Activated CD8-positive, alpha-beta memory T cell treated with anti-CD3 and anti-CD28 coated beads for 1 hour (primary cell): ENCODE measurements at regions not wholly inside any gene's neighbourhood (a gene's known extent, or its start where the extent isn't known, plus 50 kb on each side); places are given as distances from the start of the nearest gene placed in this dataset.

ENCODE experiments used
- DNase-seq, 2 donors: peaks; one replicate each; pipeline ENCODE4 v3.0.0-alpha.2; 2020; ENCODE audit warnings: low read depth in 1 of 2; ENCODE audit errors: extremely low read depth in 1 of 2

DNA sequence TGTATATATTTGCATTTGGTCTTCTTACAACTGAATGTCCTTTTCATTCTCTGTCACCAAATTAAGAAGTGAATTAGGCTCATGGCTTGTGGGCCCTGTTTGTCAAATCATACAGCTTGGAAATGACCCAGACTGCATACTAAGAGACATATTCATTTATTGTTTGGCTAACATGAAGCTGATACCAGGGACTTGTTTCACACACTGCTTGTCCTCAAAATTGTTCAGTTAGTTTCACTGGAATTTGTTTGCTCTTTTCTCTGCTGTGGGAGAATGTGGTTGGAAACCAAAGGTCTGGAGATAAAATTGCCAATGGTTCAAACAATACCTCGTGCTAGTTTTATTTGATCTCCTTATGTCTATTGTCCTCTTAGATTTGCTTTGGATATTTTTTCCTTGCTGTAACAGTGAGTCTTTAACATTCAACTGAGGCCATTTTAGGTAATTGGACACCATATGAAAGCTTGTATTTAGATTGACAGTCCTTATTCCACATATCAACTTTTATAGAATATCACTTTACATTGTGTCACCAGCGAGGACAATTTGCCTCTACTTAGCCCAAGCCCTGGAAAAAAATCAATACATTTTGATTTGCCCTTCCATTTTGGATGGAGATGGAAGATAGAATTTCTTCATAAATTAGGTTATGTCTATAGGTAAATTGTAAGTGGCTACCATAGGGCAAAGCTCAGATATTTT lies 144.3 kb upstream of the MTAP start:
- DNase-seq: no peak

DNA sequence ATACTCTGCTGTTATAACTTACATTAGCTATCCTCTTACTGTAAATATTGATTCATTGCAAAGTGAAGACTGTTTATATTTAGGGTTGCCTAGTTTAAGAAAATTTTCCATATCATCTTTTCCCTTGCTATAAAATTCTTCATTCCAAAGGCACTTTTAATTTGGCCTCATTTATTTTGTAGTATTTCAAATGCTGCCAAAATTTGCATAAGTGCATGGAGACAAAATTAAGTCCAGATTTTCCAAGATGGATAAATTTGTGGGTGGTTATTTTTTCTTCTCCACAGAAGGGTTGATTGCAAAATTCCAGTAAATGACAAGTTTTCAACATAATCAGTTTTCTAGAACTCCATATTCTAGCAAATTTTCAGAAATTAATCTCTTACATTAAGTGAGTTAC lies 141.5 kb upstream of the MTAP start:
- DNase-seq: no peak

DNA sequence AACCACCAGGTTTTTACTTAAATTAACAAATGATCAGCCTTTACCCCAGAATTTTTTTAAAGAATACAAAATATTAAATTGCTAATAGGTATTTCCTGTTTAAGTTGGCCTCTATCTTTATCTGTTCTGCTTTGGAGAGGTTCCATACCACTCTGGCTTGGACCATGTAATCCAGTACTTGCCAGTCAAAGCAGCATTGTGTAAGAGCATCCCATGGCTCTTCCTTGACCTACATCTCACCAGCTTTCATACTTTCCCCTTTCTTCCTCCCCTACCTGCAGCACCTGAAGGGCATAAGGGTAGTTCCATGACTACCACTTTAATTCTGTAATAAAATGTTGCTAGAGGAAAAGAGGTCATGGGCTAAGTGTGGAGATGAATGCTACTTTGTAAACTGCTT lies 140.8 kb upstream of the MTAP start:
- no peak for DNase-seq

DNA sequence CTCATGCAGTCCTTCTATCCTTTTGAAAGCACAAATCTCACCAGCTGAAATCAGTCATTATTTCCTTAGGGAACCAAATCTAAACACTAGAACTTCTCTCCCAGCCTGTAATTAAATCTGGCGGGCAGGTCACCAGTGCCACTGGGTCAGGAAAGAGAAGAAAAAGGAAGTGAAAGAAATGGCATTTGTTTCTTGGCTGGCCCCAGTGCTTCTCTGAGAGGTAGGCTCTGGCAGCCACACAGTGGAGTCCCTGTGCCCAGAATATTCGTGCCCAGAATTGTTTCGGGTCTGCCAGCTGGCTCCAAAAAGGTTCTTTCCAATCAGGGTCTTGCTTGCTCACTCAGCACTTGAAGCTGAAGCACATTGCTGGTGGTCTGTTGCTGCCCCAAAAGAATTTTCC lies 133.9 kb upstream of the MTAP start:
- DNase-seq: no peak

DNA sequence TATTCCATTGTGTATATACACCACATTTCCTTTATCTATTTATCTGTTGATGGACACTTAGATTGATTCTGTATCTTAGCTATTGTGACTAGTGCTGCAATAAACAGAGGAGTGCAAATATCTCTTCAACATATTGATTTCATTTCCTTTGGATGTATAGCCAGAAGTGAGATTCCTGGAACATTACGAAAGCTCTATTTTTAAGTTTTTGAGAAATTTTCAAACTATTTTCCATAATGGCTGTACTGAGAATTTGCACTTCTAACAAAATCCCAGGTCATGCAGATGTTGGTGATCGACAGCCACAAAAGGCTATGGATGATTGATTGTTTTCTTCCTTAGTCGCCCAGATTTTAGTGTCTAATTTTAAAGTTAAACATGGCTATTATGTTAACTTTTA lies 132.7 kb upstream of the MTAP start:
- DNase-seq: no peak

DNA sequence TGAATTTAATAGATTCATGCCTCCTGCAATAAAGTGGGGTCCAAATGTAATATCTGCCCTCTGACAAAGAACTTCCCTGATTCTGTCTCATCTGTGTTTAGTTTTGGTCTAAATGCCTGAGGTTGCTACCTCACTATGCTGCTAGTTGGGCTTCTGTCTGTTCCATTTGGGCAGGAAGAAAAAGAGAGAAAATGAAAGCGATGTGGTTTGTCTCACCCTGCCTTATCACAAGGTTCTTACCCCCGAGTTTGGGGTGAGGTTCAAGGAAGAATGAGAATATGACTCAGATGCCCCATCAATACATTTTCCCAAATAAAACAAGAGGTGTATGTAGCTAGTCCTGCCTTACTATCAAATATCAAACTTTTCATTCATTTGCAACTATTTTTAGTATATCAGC lies 132.1 kb upstream of the MTAP start:
- no peak for DNase-seq

DNA sequence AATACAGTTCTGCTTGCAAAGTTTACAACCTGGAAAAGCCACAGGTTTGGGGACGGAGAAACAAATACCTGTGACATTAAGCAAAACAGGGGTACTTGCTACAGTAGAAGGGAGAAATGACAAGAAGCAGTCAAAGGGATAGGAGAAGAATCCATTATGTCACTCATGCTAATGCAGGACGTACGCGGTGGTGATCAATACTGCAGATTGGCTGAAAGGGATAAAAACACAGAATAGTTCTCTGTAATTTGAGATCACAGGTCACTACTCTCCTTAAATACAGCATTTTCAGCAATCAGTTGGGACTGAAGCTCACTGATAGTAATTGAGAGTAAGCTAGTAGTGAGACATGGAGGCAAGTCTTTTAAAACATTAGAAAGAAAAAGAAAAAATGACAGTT lies 130.3 kb upstream of the MTAP start:
- no peak for DNase-seq

DNA sequence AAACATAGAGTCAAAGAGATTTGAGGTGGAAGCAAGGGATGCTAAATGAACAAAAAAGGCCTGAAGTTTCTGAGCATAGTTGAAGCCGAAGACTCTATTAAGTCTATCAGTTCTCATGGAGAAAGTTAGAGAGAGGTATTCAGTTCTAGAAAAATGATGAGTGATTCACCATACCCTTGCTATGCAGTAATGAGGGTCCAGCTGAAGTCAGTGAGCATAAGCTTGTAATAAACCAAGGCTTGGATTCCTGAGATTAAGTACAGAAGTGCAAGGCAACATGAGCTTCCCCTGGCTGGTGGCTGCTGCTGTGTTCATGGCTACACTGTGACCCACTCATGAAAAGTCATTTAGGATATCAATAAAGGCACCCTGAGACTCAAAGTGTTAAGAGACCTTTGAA lies 129.7 kb upstream of the MTAP start:
- DNase-seq: no peak

DNA sequence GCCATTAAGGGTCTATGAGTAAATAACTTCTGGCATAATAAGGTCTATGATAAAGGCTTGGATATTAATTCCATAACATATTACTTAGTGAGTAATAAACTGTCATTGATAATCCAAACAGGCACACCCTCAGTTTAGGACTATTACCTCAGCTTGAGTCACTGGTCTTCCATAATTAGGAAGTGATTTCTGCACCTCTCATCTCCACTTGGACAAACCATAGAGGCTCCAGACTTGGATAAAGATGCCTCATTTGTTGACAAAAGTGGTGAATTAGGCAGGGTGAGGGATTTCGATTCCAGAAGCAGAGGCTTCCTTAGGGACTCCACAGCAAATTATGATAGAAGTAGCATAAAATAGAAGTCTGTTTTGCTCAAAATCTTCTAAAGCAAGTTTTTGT lies 127.5 kb upstream of the MTAP start:
- no peak for DNase-seq

DNA sequence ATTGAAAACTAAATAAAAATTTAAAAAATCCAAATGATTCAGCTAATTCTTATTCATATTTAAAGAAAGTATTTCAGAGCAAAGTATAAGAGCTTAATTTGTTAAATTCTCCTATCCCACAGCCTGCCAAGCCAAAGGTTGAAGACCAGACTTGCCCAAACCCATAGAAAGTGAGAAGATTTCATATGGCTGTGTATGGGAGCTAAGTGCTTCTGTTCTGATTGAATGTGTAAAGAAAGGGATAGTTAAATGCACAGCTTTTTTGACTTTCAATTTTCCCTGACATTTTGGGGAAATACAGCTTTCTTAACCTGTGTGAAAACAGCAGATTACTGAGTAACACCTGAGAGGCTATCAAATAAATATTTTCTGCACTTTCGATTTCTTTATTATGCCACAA lies 125.0 kb upstream of the MTAP start:
- DNase-seq: no peak

DNA sequence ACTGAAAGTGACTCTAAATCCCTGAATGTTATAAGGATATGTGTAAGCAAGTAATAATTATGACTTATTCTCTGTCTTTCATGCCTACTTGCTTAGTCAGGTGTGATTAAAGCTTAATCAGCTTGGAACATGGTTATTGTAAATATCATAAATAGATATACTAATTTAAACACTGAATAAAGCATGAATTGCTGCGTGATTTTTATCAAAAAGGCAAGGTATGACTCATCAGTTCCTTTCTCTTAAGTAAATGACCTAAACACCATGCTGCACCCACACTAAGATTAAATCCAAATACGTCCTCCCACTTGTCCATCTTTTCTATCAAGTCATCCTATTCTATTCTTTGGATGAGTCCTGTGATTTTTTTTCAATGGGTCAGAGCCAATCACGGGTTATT lies 124.6 kb upstream of the MTAP start:
- no peak for DNase-seq

DNA sequence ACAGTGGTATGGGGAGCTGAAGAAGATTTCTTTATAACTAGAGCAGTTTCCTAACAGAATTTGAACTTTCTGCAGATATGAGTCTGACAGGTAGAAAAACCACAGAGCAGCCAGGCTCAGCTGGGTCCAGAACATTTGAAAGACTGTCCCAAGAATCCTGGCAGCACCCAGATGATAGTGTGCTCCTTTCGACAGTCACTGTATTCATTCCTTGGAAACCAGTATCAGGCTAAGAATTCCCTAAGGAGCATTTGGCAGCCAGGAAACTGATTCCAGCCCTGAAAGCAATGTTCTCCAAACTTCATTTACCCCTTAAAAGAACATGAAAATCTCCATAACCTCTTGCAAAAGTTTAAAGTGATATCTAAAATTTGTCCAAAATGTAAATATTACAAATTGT lies 123.0 kb upstream of the MTAP start:
- no peak for DNase-seq

DNA sequence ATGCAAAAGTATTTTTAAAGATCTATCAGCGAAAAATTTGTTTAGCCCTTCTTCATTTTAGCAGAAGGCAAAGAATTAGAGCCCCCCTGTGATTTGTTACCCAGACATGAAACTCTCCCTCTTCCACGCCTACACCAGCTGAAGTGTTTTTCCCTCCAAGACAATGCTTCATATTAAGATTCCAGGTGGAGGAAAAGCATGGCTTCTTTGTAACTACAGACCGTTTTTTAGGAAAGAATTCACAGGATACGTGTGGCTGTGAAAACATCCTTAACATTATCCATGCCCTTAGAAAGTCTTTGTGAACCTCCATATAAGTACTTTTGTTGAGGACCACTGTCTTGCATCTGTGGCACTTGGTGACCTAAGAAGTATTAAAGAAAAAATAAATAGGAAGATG lies 121.8 kb upstream of the MTAP start:
- no peak for DNase-seq

DNA sequence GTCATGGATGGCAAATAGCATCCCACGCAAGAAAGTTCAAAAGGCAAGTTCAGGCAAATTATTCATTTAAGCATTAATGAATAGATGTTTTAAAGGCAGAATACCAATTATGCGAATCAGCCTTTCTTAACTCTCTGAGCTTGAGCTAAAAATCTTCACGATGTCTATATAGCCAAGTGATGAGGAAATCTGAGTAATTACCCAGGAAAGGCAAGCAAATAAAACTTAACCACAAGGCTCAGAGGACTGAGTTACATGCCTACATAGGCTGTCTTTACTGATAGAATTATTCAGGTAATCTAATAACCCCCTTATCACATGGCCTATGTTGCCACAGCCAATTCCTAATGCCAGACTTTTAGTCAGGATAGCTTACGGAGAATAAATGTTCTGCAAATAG lies 120.8 kb upstream of the MTAP start:
- DNase-seq: no peak

DNA sequence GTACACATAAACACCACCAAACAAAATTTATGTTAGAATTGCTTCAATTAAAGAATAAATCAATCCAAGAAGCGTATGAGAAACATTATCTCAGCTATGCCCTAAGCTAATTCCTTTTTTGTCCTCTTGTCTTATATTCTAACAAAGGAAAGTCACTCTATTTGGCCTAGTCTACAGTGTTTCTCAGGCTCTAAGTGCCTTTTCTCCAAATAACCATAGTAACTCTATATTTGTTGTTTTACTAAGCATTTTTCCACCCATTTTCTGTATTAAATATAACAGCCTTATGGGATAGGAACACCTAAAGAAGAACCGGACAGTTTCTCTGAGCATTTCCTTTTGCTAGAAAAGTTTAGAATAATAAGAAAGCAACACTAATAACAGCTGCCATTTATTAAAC lies 120.1 kb upstream of the MTAP start:
- DNase-seq: no peak

DNA sequence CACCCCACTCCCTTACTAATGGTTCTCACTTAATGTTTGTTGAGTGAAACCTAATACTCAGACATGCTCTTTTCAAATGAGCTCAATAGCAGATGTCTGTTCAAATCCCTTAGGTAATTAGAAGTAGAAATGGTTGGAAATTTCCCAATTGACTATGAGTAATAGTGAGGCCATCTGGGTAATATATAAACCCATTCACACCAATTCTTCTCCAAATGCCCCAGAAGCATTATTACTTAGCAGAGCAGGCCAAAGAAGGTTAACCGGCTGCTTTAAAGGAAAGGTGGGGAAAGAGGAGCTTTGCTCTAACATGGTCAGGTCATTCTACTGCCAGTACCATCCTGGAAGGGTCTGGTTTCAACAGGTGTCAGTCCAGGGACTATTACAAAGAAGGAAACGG lies 119.5 kb upstream of the MTAP start:
- DNase-seq: no peak

DNA sequence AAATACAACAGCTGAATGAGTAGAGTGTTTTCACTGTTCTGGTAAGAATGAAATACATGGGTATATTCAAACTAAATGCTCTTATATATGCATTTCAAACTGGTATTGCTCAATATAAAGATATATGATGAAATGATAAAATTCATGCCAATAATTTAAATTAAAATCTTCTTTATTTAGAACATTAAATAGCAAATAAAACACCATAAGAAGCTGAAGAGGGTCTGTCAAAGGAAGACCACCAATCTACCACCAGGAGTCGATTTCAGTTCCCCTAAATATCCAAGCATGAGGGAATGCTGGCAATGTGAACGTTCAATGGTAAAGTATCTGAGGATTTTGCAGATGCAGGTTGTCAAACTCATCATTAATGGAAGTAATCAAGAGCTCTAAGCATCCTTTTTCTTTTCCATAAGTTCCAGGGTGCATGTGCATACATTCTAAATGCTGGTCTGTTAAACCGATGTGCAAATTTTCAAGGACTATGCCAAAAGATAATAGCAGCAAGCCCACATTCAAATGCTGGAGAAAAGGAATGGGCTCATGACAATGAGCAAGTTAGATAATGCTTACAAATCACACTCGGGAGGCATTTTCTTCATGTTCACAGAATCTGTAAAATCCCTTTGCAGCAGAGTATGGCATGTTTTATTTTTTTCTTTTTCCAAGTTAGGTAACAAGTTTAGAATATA lies 118.8 kb upstream of the MTAP start:
- DNase-seq: no peak

DNA sequence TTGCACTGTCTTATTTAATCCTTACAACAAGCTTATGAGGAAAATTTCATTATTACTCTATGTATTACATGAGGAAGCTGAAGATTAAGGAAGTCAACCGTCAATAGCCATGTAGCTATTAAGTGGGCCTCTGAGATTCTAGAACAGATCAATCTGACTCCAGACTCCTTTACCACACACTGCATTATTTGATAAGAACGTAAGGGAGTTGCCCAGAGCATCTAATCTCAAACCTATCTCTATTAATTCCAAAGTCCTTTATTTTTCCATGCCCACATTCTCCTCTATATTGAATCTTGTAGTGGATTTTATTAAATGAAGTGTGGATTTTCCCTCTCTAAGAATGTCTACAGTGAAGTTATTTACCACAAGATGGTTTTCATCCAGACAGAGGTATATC lies 118.2 kb upstream of the MTAP start:
- no peak for DNase-seq

DNA sequence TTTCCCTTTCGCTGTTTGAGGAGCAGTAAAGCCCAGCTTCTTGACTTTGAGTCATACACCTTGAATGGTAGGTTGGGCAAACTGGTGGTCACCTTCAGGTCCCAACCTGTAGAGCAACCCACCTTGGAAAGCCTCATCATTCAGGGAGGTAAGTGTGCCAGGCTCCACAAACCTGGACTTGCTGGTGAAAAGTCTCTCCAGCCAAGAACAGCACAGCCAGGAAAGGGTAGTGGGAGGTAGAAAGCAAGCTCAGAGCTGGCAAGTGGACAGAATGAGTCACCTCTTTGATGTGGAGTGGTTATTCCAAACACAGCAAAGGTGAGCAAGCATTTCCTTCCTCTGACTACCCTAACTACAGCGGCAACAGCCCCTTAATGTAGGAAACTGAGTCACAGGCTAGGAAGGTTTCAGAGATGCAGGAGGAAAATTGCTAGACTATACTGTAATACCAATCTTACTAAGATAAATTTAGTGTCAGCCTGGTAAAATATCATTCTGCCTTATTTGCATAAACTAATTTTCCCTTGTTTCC lies 117.5 kb upstream of the MTAP start:
- DNase-seq: no peak

DNA sequence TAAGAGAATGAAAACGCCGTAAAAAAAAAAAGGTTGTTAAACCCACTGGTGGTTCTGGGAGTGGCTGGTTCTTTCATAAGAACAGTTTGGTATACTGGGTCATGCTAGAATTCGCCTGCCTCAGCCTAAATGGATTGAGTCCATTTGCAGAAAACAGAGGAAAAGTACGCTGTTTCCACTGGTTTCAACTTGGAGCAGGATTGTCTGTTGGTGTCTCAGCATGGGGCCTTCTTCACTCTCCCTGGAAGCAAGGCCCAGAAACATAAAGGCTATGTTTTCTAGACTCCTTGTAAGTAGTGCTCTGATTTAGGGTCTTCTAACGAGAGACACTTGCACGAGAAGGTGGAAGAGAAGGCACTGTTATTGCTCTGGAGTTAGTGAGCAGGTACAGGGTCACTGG lies 116.9 kb upstream of the MTAP start:
- DNase-seq: no peak

DNA sequence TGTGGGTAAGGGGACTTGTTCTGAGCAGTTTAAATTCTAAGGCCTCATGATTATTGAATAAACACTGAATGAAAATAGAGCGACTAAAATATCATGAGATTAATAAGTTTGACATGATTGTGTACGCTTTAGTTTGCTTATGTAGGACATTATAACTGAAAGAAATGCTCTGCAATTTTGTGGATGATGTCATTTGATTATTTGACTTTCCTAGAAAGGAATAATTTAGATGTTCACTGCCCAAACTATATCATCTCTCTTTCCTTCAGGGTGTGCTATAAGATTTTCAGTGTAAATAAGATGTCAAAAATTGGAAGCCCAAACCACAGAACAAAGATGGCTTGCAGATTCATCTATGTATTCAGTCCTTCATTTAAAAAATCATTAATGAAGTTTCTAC lies 115.7 kb upstream of the MTAP start:
- no peak for DNase-seq

DNA sequence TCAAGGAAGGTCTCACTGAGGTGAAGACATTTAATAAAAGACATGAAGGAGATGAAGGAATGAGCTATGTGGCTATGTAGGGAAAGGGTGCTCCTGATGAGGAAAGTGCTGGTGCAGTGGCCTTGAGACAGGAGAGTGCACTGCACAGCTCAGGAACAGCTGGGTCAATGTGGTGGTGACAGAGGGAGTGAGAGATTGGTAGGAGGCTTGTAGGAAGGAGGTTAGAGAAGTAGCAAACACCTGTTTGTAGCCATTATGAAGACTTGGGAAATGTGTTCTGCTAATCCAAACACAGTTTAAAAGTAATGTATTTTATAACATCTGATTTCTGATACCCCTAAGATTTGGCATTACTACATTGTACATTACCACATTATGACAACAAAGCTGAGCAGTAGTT lies 115.1 kb upstream of the MTAP start:
- DNase-seq: no peak
